WTC11 (cell line): ENCODE measurements at regions not wholly inside any gene's neighbourhood (a gene's known extent, or its start where the extent isn't known, plus 50 kb on each side); places are given as distances from the start of the nearest gene placed in this dataset.

Experiments
- ATAC-seq: fragments of 200-7000 bp; cut with Tn5 transposase; 2 replicates; pipeline ENCODE4 v1.10.0; 2021; ENCODE audit warnings: mild to moderate bottlenecking, moderate library complexity
- CTCF ChIA-PET: fragments of 300-600 bp; sonication (Branson Sonifier 250); formaldehyde crosslinking; loops from one replicate; lab custom pipeline; 2021; ENCODE audit warnings: antibody characterized with exemption; lab: Charles Lee
- POLR2A ChIA-PET: fragments of 350-600 bp; sonication (Branson Sonifier 250); formaldehyde crosslinking; loops from one replicate; lab custom pipeline; 2021; ENCODE audit warnings: antibody characterized with exemption; lab: Charles Lee
- DNase-seq: peaks from one replicate; pipeline ENCODE4 v3.0.0; 2021; ENCODE audit warnings: low spot score
- H3K27ac Mint-ChIP-seq: 2 replicates; pipeline ENCODE4 v1.8.0; 2021; ENCODE audit warnings: mixed read lengths
- H3K27me3 Mint-ChIP-seq: 2 replicates; pipeline ENCODE4 v1.8.0; 2021; ENCODE audit warnings: low read depth, mild to moderate bottlenecking, moderate library complexity, mixed read lengths
- H3K36me3 Mint-ChIP-seq: 2 replicates; pipeline ENCODE4 v1.8.0; 2021; ENCODE audit warnings: mixed read lengths
- H3K4me1 Mint-ChIP-seq: 2 replicates; pipeline ENCODE4 v1.8.0; 2022; ENCODE audit warnings: mixed read lengths
- H3K4me3 Mint-ChIP-seq: 2 replicates; pipeline ENCODE4 v1.8.0; 2021; ENCODE audit warnings: mild to moderate bottlenecking, moderate library complexity, mixed read lengths
- H3K9me3 Mint-ChIP-seq: 2 replicates; pipeline ENCODE4 v1.8.0; 2021; ENCODE audit warnings: mixed read lengths
- ARID4B ChIP-seq: sonication (generic); formaldehyde crosslinking; IDR thresholded peaks from 2 replicates; pipeline ENCODE4 v1.8.0; 2023; ENCODE audit warnings: missing genetic modification reagents, mild to moderate bottlenecking, borderline replicate concordance
- ATF3 ChIP-seq: sonication (generic); formaldehyde crosslinking; conservative IDR thresholded peaks from 2 replicates; pipeline ENCODE4 v1.8.1; 2022; ENCODE audit warnings: mild to moderate bottlenecking, missing genetic modification reagents
- CREM ChIP-seq: sonication (generic); formaldehyde crosslinking; IDR thresholded peaks from 2 replicates; pipeline ENCODE4 v1.8.1; 2022; ENCODE audit warnings: mild to moderate bottlenecking, missing genetic modification reagents, moderate library complexity
- E2F1 ChIP-seq: sonication (generic); formaldehyde crosslinking; IDR thresholded peaks from 2 replicates; pipeline ENCODE4 v1.8.0; 2022; ENCODE audit warnings: mild to moderate bottlenecking, missing genetic modification reagents
- FOXK1 ChIP-seq: sonication (generic); formaldehyde crosslinking; IDR thresholded peaks from 2 replicates; pipeline ENCODE4 v1.8.0; 2022; ENCODE audit warnings: mild to moderate bottlenecking, moderate library complexity, missing genetic modification reagents
- GABPB1 ChIP-seq: sonication (generic); formaldehyde crosslinking; IDR thresholded peaks from 2 replicates; pipeline ENCODE4 v1.8.1; 2023; ENCODE audit warnings: mild to moderate bottlenecking, missing genetic modification reagents
- PRRX2 ChIP-seq: fragments of 250-450 bp; sonication (Bioruptor Pico); IDR thresholded peaks from 2 replicates; pipeline ENCODE4 v1.8.0; 2021; ENCODE audit warnings: mild to moderate bottlenecking
- TEAD1 ChIP-seq: sonication (generic); formaldehyde crosslinking; IDR thresholded peaks from 2 replicates; pipeline ENCODE4 v1.8.0; 2022; ENCODE audit warnings: mild to moderate bottlenecking, missing genetic modification reagents
- TP53 ChIP-seq: sonication (generic); formaldehyde crosslinking; IDR thresholded peaks from 2 replicates; pipeline ENCODE4 v1.8.1; 2023; ENCODE audit warnings: mild to moderate bottlenecking, missing genetic modification reagents
- ZNF671 ChIP-seq: fragments of 250-450 bp; sonication (Bioruptor Pico); IDR thresholded peaks from 2 replicates; pipeline ENCODE4 v1.8.0; 2021; ENCODE audit warnings: mild to moderate bottlenecking
- TF ChIP-seq, protein P1 (sequence below): sonication (generic); formaldehyde crosslinking; IDR thresholded peaks from 2 replicates; pipeline ENCODE4 v1.8.0; 2022; ENCODE audit warnings: missing genetic modification reagents
- TF ChIP-seq, protein P2 (sequence below): fragments of 250-450 bp; sonication (Bioruptor Pico); IDR thresholded peaks from 2 replicates; pipeline ENCODE4 v1.9.0; 2021; ENCODE audit warnings: moderate library complexity, mild to moderate bottlenecking, inconsistent platforms, borderline replicate concordance

DNA sequence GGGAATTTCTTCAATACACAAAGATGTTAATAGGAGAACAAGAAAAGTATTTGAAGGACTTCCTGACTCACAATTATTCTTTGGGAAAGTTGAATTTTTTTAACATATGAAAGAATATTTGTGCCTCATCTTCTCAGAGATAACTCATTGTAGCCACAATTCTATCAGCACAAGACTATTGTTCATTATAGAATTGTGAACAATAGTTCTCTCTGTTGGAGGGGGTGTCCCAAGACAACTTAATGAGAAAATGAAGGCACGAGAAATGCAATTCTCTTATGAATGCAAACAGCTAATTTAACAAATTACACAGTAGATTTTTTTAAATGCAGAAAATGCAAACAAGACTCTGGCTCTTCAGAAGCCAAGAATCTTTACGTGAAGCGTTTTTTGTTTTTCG lies 157.0 kb downstream of the BARD1 start (continued):
- TF ChIP-seq PRRX2 (CRISPR knock-in tag), result no peak
- TF ChIP-seq TP53, result no peak
- no peak for TF ChIP-seq TEAD1 (CRISPR knock-in tag)
- TF ChIP-seq CREM, result no peak

- ChIA-PET POLR2A (no interaction called here), CTCF (no interaction called here)
- no peak for DNase-seq
- H3K36me3 Mint-ChIP-seq, result no peaks in the 10 kb centered on the region
- H3K4me1 Mint-ChIP-seq, result peaks cover 8% of the 10 kb centered on the region
- H3K27ac Mint-ChIP-seq, result no peak overlapping the region
- no peak overlapping the region for H3K4me3 Mint-ChIP-seq
- H3K9me3 Mint-ChIP-seq, result peaks cover 10% of the 10 kb centered on the region
- no peak for ATAC-seq
- no peaks in the 10 kb centered on the region for H3K27me3 Mint-ChIP-seq
- TF ChIP-seq ARID4B (CRISPR knock-in tag) (no peak), ZNF671 (CRISPR knock-in tag) (no peak), ATF3 (CRISPR knock-in tag) (no peak)
- TF ChIP-seq, protein P1, sequence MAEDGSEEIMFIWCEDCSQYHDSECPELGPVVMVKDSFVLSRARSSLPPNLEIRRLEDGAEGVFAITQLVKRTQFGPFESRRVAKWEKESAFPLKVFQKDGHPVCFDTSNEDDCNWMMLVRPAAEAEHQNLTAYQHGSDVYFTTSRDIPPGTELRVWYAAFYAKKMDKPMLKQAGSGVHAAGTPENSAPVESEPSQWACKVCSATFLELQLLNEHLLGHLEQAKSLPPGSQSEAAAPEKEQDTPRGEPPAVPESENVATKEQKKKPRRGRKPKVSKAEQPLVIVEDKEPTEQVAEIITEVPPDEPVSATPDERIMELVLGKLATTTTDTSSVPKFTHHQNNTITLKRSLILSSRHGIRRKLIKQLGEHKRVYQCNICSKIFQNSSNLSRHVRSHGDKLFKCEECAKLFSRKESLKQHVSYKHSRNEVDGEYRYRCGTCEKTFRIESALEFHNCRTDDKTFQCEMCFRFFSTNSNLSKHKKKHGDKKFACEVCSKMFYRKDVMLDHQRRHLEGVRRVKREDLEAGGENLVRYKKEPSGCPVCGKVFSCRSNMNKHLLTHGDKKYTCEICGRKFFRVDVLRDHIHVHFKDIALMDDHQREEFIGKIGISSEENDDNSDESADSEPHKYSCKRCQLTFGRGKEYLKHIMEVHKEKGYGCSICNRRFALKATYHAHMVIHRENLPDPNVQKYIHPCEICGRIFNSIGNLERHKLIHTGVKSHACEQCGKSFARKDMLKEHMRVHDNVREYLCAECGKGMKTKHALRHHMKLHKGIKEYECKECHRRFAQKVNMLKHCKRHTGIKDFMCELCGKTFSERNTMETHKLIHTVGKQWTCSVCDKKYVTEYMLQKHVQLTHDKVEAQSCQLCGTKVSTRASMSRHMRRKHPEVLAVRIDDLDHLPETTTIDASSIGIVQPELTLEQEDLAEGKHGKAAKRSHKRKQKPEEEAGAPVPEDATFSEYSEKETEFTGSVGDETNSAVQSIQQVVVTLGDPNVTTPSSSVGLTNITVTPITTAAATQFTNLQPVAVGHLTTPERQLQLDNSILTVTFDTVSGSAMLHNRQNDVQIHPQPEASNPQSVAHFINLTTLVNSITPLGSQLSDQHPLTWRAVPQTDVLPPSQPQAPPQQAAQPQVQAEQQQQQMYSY (CRISPR knock-in tag), result no peak
These were observed 158.0 kb downstream of the BARD1 start for GRCh38 chr2:214651451-214651850.

DNA sequence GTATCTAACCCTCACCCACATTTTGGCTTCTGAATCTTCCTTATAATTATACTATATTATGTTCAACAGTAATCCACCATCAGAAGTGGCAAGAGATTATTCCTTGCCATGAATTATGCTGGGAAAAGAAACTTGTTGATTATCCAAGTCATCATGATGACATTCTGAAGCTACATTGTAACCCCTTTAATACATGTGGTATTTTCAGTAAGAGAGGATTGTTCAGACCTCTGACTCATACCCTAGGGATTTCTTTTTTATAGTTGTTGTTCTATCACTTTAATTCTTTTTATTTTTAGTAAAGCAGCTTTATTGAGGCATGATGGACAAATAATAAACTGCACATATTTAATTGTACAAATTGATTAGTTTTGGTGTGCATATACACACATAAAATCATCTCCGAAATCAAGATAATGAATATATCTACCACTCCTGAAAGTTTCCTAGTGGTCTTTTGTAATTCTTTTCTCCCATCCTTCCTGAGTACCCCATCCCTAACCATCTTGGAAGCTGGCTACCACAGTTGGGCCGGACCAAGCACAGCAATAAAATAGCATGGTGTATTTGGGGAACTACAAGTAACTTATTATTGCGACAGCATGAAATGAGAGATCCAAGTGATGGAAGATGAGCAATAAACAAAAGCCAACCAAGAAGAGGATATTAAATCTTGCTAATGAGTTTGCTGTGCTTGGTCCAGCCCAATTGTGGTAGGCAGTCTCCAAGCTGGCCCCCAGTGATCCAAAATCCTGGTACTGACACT lies 159.9 kb downstream of the BARD1 start:
- H3K4me1 Mint-ChIP-seq, result peaks cover 8% of the 10 kb centered on the region
- POLR2A ChIA-PET, result no interaction called here
- H3K27me3 Mint-ChIP-seq, result no peaks in the 10 kb centered on the region
- H3K36me3 Mint-ChIP-seq, result no peaks in the 10 kb centered on the region
- no peak overlapping the region for H3K4me3 Mint-ChIP-seq
- ATAC-seq, result no peak
- H3K9me3 Mint-ChIP-seq, result peaks cover 4% of the 10 kb centered on the region
- CTCF ChIA-PET, result no interaction called here
- no peak for DNase-seq
- H3K27ac Mint-ChIP-seq, result no peak overlapping the region
- TF ChIP-seq FOXK1 (CRISPR knock-in tag), result no peak
- TF ChIP-seq E2F1 (CRISPR knock-in tag), result no peak
- TF ChIP-seq, protein P2, sequence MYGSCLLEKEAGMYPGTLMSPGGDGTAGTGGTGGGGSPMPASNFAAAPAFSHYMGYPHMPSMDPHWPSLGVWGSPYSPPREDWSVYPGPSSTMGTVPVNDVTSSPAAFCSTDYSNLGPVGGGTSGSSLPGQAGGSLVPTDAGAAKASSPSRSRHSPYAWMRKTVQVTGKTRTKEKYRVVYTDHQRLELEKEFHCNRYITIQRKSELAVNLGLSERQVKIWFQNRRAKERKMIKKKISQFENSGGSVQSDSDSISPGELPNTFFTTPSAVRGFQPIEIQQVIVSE (CRISPR knock-in tag), result no peak
- TF ChIP-seq, protein P1 (CRISPR knock-in tag), result no peak
- TF ChIP-seq ARID4B (CRISPR knock-in tag), result no peak
- TF ChIP-seq GABPB1 (CRISPR knock-in tag), result no peak
